Stimulated activated CD4-positive, alpha-beta T cell treated with anti-CD3 and anti-CD28 coated beads, Interleukin-4, amount 100 ng/mL, for 48 hours (primary cell): ENCODE measurements at regions not wholly inside any gene's neighbourhood (a gene's known extent, or its start where the extent isn't known, plus 50 kb on each side); places are given as distances from the start of the nearest gene placed in this dataset.
"Not testable (repeated sequence)": the region's sequence is repeated elsewhere in the genome, so short reads cannot be mapped to it uniquely, and the experiment has no call there.

ENCODE experiments used
- DNase-seq, 2 donors: peaks; one replicate each; pipeline ENCODE4 v3.0.0-alpha.2; 2020; ENCODE audit warnings: low read depth in 2 of 2

- no peak for DNase-seq
Measured at GRCh38 chr2:180927030-180927686, 53.2 kb upstream of the UBE2E3 start.

DNA sequence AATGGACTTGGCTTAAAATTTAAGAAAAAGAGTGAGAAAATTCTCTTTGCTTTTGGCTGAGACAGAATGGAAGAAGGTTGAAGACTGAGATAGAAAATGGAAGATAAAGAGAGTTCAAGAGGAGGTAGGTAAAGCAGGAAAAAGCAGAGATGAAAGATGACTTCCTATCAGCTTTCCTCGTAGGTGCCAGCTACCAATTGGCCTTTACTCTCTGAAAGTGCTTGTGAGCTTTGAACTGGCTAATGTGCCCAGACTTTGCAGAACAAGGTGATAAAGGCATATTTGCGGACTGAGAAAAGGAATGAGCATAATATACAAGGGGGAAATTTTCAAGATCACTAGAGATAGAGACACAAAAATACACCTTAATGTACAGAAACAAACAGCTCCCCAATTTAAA lies 54.7 kb upstream of the UBE2E3 start:
- no peak for DNase-seq

- DNase-seq = no peak
Measured at GRCh38 chr2:180924063-180924462, 56.3 kb upstream of the UBE2E3 start.

GRCh38 chr2:180910831-180911665 lies 69.4 kb upstream of the UBE2E3 start:
- no peak for DNase-seq

DNA sequence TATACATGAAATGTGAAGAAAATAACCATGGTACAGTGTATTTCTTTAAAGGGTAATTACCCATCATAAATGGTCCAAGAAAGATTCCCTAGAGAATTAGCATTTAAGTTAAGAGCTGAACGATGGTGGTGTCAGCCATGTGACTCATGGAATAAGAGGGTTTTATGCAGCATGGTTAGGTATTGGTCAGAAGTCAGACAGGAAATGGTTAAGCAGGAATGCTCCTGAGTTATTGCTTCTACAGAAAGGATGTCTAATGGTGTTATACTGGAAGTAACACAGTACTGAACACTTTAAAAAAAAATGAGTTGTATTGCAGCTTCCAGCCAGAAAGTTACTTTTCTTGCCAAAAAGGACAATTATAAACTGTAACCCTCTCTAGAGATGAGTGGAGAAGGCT lies 72.7 kb upstream of the UBE2E3 start:
- no peak for DNase-seq

DNA sequence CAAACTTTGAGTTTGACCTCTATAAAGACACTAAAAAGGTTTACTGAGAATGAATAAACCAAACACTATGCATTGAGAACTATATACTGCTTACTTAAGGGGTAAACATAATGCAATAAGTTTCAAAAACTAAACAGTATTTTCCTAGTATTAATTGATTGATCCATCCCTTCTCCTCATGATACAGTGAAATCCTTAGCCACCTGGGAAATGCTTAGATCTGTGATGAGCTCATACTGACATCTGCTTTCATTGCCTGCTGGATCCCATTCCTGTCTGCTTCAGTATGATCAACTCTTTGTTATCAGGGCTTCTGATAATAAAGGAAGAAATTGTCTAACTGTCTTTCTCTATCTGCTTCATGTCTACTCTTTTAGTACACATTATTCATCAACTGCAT lies 74.9 kb upstream of the UBE2E3 start:
- DNase-seq = no peak

DNA sequence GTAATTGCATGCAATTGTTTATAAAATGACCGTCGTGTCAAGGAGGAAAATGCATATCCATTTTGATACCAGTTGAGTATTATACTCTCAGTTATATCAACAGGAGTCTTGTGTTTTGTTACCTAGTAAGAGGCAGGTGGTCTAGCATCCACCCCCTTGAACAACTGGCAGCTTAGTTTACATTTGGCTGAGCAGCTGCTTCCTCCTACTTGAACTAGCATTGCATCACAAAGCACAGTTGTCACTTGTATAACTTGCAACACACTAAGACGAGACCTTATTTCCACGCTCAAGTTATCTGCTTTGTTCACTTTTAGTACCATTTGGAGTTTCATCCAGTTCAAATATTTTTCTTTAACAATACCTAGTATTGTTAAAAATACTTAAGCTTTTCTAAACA lies 75.4 kb upstream of the UBE2E3 start:
- no peak for DNase-seq

DNA sequence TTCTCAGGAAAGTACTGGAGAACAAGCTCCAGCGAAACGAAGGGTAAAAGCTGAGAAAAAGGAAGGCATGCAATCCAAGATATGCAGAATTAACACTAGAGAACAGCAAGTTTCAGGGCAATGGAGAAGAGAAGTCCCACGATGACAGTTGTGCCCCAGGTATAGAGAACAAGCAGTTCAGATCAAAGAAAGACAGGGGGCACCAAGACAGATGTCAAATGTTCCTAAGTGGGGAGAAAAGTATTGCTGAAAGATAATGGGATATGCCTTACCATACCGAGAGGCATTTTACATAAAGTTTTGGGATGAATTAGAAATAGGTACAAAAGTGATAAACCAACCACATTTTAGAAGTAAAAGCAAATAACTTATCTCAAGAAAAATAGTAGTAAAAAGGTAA lies 79.1 kb upstream of the UBE2E3 start:
- DNase-seq = no peak

- no peak for DNase-seq
Measured at GRCh38 chr2:180893752-180894151, 86.7 kb upstream of the UBE2E3 start.

DNA sequence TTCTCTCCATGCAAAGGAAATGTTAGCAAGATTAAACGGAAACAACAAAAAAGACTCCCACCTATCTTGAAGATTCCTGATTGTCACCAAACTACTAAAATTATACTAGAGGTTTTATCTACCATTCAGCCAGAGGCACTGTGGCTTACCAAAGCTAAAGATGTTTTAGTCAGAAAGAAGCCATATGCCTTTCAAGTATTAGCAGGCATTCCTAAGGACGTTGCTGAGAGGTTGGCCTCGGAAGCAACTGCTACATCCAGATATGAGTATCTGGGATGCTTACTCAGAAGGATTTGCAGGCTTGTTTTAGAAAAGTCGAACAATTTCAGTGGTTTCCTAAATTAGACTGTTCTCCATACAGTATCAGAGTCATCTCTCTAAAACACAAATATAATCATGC lies 88.3 kb upstream of the UBE2E3 start:
- DNase-seq = no peak

- no peak for DNase-seq
Measured at GRCh38 chr2:180891360-180891759, 89.0 kb upstream of the UBE2E3 start.

DNA sequence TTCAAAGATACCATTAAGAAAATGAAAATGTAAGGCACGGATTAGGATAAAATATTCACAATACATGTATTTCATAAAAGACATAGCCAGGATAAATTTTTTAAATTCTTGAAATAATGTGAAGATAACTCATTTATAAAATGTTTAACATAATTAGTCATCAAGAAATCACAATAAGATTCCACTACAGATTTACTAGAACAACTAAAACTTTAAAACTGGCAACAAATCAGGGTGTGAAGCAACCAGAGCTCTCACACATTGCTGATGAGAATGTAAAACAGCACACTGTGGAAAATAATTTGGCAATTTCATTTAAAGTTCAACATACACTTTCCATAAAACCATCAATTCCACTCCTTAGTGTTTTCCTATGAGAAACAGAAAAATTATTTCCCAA lies 89.6 kb upstream of the UBE2E3 start:
- no peak for DNase-seq

- no peak for DNase-seq
Measured at GRCh38 chr2:180882959-180883358, 97.4 kb upstream of the UBE2E3 start.

- DNase-seq = no peak
Measured at GRCh38 chr2:180876506-180876905, 103.9 kb upstream of the UBE2E3 start.

GRCh38 chr2:180873219-180873618 lies 107.2 kb upstream of the UBE2E3 start:
- no peak for DNase-seq

GRCh38 chr2:180872781-180873180 lies 107.6 kb upstream of the UBE2E3 start:
- not testable (repeated sequence) for DNase-seq

GRCh38 chr2:180872255-180872654 lies 108.2 kb upstream of the UBE2E3 start:
- DNase-seq = no peak

GRCh38 chr2:180871649-180872048 lies 108.8 kb upstream of the UBE2E3 start:
- no peak for DNase-seq

DNA sequence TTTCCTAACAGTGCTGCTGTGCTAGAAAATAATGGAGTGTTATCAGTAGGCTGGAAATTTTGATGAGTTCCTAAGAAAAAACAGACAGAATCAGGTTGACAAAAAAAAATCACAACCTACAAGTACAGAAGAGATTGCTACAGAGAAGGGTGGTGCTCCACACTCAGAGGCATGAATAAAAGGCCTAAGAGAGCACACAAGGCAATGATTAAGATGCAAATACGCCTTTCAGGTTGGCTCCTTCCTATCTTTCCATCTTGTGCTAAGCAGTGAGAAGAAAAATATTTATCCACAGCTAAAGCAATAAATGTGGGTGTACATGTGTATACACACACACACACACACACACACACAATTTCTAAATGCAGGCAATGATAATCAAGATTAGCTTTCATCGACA lies 130.6 kb upstream of the UBE2E3 start:
- DNase-seq = no peak

GRCh38 chr2:180848393-180848792 lies 132.0 kb upstream of the UBE2E3 start:
- no peak for DNase-seq

GRCh38 chr2:180846756-180847472 lies 133.5 kb upstream of the UBE2E3 start:
- DNase-seq = no peak

- DNase-seq = no peak
Measured at GRCh38 chr2:180842461-180842860, 137.9 kb upstream of the UBE2E3 start.

GRCh38 chr2:180840641-180841040 lies 139.8 kb upstream of the UBE2E3 start:
- no peak for DNase-seq
